Suprapubic skin (tissue), 4 donors: ENCODE measurements at regions not wholly inside any gene's neighbourhood (a gene's known extent, or its start where the extent isn't known, plus 50 kb on each side); places are given as distances from the start of the nearest gene placed in this dataset.

Source experiments
- EP300 ChIP-seq: sonication (generic); formaldehyde crosslinking; IDR thresholded peaks from one replicate; pipeline ENCODE4 v1.6.1; 2017; ENCODE audit warnings: antibody characterized with exemption
- POLR2A ChIP-seq, 2 donors: fragments of 450-650 bp; IDR thresholded peaks; one replicate each; pipeline ENCODE4 v1.6.1; 2017; ENCODE audit warnings: antibody characterized with exemption in 2 of 2, mild to moderate bottlenecking in 2 of 2, moderate library complexity in 2 of 2
- POLR2AphosphoS5 ChIP-seq, 3 donors: sonication (generic); formaldehyde crosslinking; IDR thresholded peaks; one replicate each; pipeline ENCODE4 v1.6.1; 2017; ENCODE audit warnings: antibody characterized with exemption in 3 of 3
- TF ChIP-seq, protein P1 (sequence below), 2 donors: fragments of 200-600 bp in 1 of 2; fragments of 450-650 bp in 1 of 2; sonication (generic) in 1 of 2; IDR thresholded peaks; one replicate each; pipeline ENCODE4 v1.5.1; 2016 to 2019; ENCODE audit warnings: antibody characterized with exemption in 2 of 2, mild to moderate bottlenecking in 1 of 2, moderate library complexity in 1 of 2

DNA sequence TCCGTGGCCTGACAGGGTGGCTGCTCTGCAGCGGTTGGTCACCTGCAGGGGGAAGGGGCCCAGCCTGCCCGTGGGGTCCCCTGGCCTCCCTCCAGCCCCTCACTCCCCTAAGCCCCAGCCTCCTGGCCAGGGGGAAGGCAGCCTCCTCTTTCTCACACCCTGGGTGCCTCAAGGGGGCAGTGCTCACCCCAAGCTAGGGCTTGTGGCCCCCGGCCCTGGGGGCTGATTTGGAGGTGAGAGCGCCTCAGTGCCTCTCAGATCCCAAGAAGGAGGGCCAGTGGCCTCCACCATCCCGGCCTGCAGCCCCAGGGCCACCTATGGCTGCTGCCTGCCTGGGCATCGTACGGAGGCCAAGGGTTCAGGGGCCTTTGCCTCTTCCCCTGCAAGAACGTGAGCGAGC, 66.4 kb upstream of the TTC34 start:
- TF ChIP-seq POLR2A (IDR thresholded peaks at IDR 0.05) = no peak
- TF ChIP-seq, protein P1, sequence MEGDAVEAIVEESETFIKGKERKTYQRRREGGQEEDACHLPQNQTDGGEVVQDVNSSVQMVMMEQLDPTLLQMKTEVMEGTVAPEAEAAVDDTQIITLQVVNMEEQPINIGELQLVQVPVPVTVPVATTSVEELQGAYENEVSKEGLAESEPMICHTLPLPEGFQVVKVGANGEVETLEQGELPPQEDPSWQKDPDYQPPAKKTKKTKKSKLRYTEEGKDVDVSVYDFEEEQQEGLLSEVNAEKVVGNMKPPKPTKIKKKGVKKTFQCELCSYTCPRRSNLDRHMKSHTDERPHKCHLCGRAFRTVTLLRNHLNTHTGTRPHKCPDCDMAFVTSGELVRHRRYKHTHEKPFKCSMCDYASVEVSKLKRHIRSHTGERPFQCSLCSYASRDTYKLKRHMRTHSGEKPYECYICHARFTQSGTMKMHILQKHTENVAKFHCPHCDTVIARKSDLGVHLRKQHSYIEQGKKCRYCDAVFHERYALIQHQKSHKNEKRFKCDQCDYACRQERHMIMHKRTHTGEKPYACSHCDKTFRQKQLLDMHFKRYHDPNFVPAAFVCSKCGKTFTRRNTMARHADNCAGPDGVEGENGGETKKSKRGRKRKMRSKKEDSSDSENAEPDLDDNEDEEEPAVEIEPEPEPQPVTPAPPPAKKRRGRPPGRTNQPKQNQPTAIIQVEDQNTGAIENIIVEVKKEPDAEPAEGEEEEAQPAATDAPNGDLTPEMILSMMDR (IDR thresholded peaks at IDR 0.05) = no peak
- no peak for TF ChIP-seq POLR2AphosphoS5 (IDR thresholded peaks at IDR 0.05)
- no peak for TF ChIP-seq EP300
